Transverse colon (tissue), 3 donors: ENCODE measurements at regions not wholly inside any gene's neighbourhood (a gene's known extent, or its start where the extent isn't known, plus 50 kb on each side); places are given as distances from the start of the nearest gene placed in this dataset.

Experiments
- POLR2A ChIP-seq: fragments of 450-650 bp; IDR thresholded peaks from one replicate; pipeline ENCODE4 v1.6.1; 2016; ENCODE audit warnings: antibody characterized with exemption, mild to moderate bottlenecking, moderate library complexity
- TF ChIP-seq, protein P1 (sequence below), 5 experiments: fragments of 200-600 bp in 3 of 5; fragments of 450-650 bp in 2 of 5; sonication (generic) in 3 of 5; IDR thresholded peaks; 1 replicate in 2 of 5; 2 replicates in 3 of 5; pipeline ENCODE4 v1.5.1; 2016 to 2017; ENCODE audit warnings: antibody characterized with exemption in 5 of 5, inconsistent platforms in 3 of 5, mild to moderate bottlenecking in 2 of 5, moderate library complexity in 1 of 5

DNA sequence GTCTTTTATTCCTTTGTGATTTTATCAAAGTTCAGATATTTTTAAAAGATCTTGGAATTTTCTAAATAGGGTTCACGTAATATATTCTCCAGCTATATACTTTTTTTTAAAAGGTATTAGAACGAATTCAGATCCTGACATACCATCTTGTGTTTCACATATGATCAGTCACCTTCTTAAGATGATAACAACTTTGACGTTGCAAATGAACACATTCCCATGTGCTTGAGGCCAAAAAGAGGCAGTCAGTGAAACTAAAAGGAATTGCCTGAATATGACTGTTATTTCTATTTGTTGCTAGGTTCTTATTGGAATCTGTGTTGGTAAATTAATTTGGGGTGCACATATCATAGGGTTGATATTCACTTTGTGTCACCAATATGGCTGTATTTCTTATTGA is 310.1 kb downstream of the MDFIC start:
- TF ChIP-seq, protein P1, sequence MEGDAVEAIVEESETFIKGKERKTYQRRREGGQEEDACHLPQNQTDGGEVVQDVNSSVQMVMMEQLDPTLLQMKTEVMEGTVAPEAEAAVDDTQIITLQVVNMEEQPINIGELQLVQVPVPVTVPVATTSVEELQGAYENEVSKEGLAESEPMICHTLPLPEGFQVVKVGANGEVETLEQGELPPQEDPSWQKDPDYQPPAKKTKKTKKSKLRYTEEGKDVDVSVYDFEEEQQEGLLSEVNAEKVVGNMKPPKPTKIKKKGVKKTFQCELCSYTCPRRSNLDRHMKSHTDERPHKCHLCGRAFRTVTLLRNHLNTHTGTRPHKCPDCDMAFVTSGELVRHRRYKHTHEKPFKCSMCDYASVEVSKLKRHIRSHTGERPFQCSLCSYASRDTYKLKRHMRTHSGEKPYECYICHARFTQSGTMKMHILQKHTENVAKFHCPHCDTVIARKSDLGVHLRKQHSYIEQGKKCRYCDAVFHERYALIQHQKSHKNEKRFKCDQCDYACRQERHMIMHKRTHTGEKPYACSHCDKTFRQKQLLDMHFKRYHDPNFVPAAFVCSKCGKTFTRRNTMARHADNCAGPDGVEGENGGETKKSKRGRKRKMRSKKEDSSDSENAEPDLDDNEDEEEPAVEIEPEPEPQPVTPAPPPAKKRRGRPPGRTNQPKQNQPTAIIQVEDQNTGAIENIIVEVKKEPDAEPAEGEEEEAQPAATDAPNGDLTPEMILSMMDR (IDR thresholded peaks at IDR 0.05), result no peak
- TF ChIP-seq POLR2A, result no peak
